Chondrocyte (in vitro differentiated cells): ENCODE measurements at regions not wholly inside any gene's neighbourhood (a gene's known extent, or its start where the extent isn't known, plus 50 kb on each side); places are given as distances from the start of the nearest gene placed in this dataset.

Experiments
- DNase-seq: peaks from one replicate; pipeline ENCODE4 v3.0.0; 2021; ENCODE audit warnings: mixed read lengths, low spot score
- H3K27ac Mint-ChIP-seq: one replicate; pipeline ENCODE4 v1.8.0; 2021; ENCODE audit warnings: mild to moderate bottlenecking, moderate library complexity, mixed read lengths; ENCODE audit not compliant: unreplicated experiment
- H3K27me3 Mint-ChIP-seq: 2 replicates; pipeline ENCODE4 v1.8.0; 2021; ENCODE audit warnings: low read depth, mixed read lengths
- H3K36me3 Mint-ChIP-seq: 2 replicates; pipeline ENCODE4 v1.8.0; 2021; ENCODE audit warnings: low read depth, mixed read lengths
- H3K4me1 Mint-ChIP-seq: 2 replicates; pipeline ENCODE4 v1.8.0; 2021; ENCODE audit warnings: low read depth, mild to moderate bottlenecking, mixed read lengths
- H3K4me3 Mint-ChIP-seq: one replicate; pipeline ENCODE4 v1.8.0; 2021; ENCODE audit warnings: mild to moderate bottlenecking, moderate library complexity, mixed read lengths; ENCODE audit not compliant: unreplicated experiment
- H3K9me3 Mint-ChIP-seq: 2 replicates; pipeline ENCODE4 v1.8.0; 2021; ENCODE audit warnings: low read depth, mixed read lengths
- CTCF ChIP-seq: fragments of 200-600 bp; sonication (generic); IDR thresholded peaks from 2 replicates; pipeline ENCODE4 v1.5.0; 2021; ENCODE audit warnings: antibody characterized with exemption, mild to moderate bottlenecking, moderate library complexity

- no peak for TF ChIP-seq CTCF
- Mint-ChIP-seq H3K4me1 (no peaks in the 10 kb centered on the region), H3K27ac (no peak overlapping the region), H3K9me3 (peaks cover 2% of the 10 kb centered on the region), H3K4me3 (no peak overlapping the region), H3K27me3 (peaks cover 4% of the 10 kb centered on the region), H3K36me3 (no peaks in the 10 kb centered on the region)
- no peak for DNase-seq
These were observed 903.7 kb upstream of the ADGRL3 start for GRCh38 chr4:60296386-60296785.

- no peak for DNase-seq
- TF ChIP-seq CTCF: no peak
- no peak overlapping the region for H3K4me3 Mint-ChIP-seq
- peaks cover 17% of the 10 kb centered on the region for H3K4me1 Mint-ChIP-seq
- no peaks in the 10 kb centered on the region for H3K27me3 Mint-ChIP-seq
- H3K9me3 Mint-ChIP-seq: peaks cover 4% of the 10 kb centered on the region
- no peak overlapping the region for H3K27ac Mint-ChIP-seq
- no peaks in the 10 kb centered on the region for H3K36me3 Mint-ChIP-seq
These were observed 886.4 kb upstream of the ADGRL3 start for GRCh38 chr4:60313611-60314178.

GRCh38 chr4:60314416-60314815 is 885.7 kb upstream of the ADGRL3 start:
- no peak overlapping the region for H3K27ac Mint-ChIP-seq
- DNase-seq: no peak
- H3K9me3 Mint-ChIP-seq: peaks cover 4% of the 10 kb centered on the region
- no peaks in the 10 kb centered on the region for H3K36me3 Mint-ChIP-seq
- H3K4me1 Mint-ChIP-seq: peaks cover 17% of the 10 kb centered on the region
- no peak overlapping the region for H3K4me3 Mint-ChIP-seq
- no peaks in the 10 kb centered on the region for H3K27me3 Mint-ChIP-seq
- no peak for TF ChIP-seq CTCF

GRCh38 chr4:60315586-60315985 is 884.5 kb upstream of the ADGRL3 start:
- no peaks in the 10 kb centered on the region for H3K36me3 Mint-ChIP-seq
- H3K4me1 Mint-ChIP-seq: peaks cover 17% of the 10 kb centered on the region
- no peak overlapping the region for H3K4me3 Mint-ChIP-seq
- no peak for DNase-seq
- H3K9me3 Mint-ChIP-seq: peaks cover 4% of the 10 kb centered on the region
- no peaks in the 10 kb centered on the region for H3K27me3 Mint-ChIP-seq
- no peak overlapping the region for H3K27ac Mint-ChIP-seq
- no peak for TF ChIP-seq CTCF

GRCh38 chr4:60326735-60327134 is 873.4 kb upstream of the ADGRL3 start:
- Mint-ChIP-seq H3K4me1 (peaks cover 17% of the 10 kb centered on the region), H3K27ac (no peak overlapping the region), H3K27me3 (peaks cover 6% of the 10 kb centered on the region), H3K9me3 (no peaks in the 10 kb centered on the region), H3K36me3 (no peaks in the 10 kb centered on the region), H3K4me3 (no peak overlapping the region)
- TF ChIP-seq CTCF: no peak
- no peak for DNase-seq
